Ovary (tissue), 7 donors: ENCODE measurements at regions not wholly inside any gene's neighbourhood (a gene's known extent, or its start where the extent isn't known, plus 50 kb on each side); places are given as distances from the start of the nearest gene placed in this dataset.

Experiments used
- DNase-seq, 5 donors: peaks; one replicate each; pipeline ENCODE4 v3.0.0-alpha.2; 2019 to 2020
- H3K27ac ChIP-seq, 2 donors: fragments of 200-600 bp; one replicate each; pipeline versions ENCODE4 v1.5.1 to v1.8.0; 2019 to 2022
- H3K27me3 ChIP-seq: fragments of 200-600 bp; one replicate; pipeline ENCODE4 v1.8.0; 2022
- H3K36me3 ChIP-seq: fragments of 200-600 bp; sonication (generic); one replicate; pipeline ENCODE4 v1.5.1; 2019
- H3K4me1 ChIP-seq: one replicate; pipeline ENCODE4 v1.8.1; 2013; ENCODE audit warnings: mild to moderate bottlenecking, moderate library complexity; ENCODE audit not compliant: insufficient read depth
- H3K4me3 ChIP-seq: fragments of 200-600 bp; sonication (generic); one replicate; pipeline ENCODE4 v1.5.1; 2017
- H3K9me3 ChIP-seq, 2 donors: fragments of 200-600 bp in 1 of 2; sonication (generic) in 1 of 2; one replicate each; pipeline versions ENCODE4 v1.5.1 to v1.8.1; 2013 to 2019; ENCODE audit warnings: mild to moderate bottlenecking in 1 of 2, moderate library complexity in 1 of 2
- EP300 ChIP-seq: sonication (generic); formaldehyde crosslinking; IDR thresholded peaks from one replicate; pipeline ENCODE4 v1.6.1; 2017; ENCODE audit warnings: antibody characterized with exemption
- POLR2A ChIP-seq: fragments of 450-650 bp; IDR thresholded peaks from one replicate; pipeline ENCODE4 v1.6.1; 2017; ENCODE audit warnings: antibody characterized with exemption, mild to moderate bottlenecking, moderate library complexity
- WGBS, 3 donors: extraction: QIAGEN DNeasy Blood & Tissue Kit in 1 of 3; methylation state at CpG; one replicate each; pipeline versions ENCODE4 v1.1.5 to v1.1.7; 2013 to 2017; 5-methylcytosine and 5-hydroxymethylcytosine counted together
- intact Hi-C, 4 donors: fragments of 100-400 bp; cut with DNase I; formaldehyde crosslinking; loops; one replicate each; pipeline versions ENCODE4 v1.11.0 to v1.15.1; 2022 to 2023
- TF ChIP-seq, protein P1 (sequence below), 3 donors: fragments of 450-650 bp in 2 of 3; fragments of 200-600 bp in 1 of 3; IDR thresholded peaks; one replicate each; pipeline versions ENCODE4 v1.5.1 to v1.8.0; 2016 to 2022; ENCODE audit warnings: antibody characterized with exemption in 3 of 3, mild to moderate bottlenecking in 1 of 3
- donor health status: DM: no; HTN: no; CAD: no; lungs with moderate emphysema.
- donor health status: DM: no; HTN: no; CAD: no.
- donor health status: Bipolar disorder and iron deficiency.
- donor health status: DM: no; HTN: no; CAD: no.
- donor health status: DM: yes; HTN: yes; CAD: no.

DNA sequence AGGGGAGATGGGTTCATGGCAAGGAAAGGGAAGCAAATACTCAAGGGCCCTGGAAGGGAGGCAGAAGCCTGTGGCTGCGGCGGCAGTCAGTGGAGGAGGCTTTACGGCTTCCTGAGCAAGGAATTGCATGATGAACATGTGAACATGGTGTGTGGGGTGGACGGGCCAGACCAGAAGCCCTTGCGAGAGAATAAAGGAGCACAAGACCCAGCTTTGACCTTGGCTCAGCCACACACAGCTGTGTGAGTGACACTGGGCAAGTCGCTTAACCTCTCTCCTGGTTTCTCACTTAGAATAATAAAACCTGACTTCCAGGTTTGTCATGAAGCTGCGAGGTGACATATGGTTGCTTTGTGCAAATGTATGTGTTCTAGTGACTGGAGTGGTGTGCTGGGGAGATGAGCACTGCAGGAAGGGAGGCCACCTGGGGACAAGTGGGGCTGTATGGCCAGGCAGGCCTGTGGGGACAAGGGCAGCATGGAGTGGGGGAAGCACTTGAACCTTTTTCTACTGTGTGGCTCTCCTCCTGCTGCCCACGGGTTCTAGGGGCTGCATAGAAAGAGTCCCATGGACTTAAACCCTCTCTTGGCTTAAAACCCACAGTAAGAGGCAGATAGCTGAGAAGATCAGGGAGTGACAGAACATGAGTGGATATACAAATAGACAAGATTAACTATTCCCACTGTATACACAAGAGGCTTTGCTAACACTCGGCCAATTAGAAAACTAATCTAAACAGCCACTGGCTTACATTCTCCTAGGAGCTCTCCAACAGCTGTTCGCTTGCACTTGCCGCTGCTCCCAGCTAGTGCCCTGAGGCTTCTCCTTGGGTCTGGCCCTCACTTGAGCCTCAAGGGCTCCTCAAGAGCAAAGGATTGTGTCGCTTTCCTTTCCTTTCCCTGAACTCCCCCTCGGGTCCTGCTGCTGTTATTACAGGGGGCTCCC is 67.3 kb upstream of the CDON start:
- H3K4me3 ChIP-seq, result no peak overlapping the region
- H3K4me1 ChIP-seq, result peaks cover 30% of the 10 kb centered on the region
- peak overlapping the region in 1 of 2 donors; percentile 2 for H3K27ac ChIP-seq
- intact Hi-C loops, result no loop called here
- H3K36me3 ChIP-seq, result no peaks in the 10 kb centered on the region
- no peaks in the 10 kb centered on the region for H3K27me3 ChIP-seq
- TF ChIP-seq EP300 (no peak), POLR2A (no peak)
- TF ChIP-seq, protein P1, sequence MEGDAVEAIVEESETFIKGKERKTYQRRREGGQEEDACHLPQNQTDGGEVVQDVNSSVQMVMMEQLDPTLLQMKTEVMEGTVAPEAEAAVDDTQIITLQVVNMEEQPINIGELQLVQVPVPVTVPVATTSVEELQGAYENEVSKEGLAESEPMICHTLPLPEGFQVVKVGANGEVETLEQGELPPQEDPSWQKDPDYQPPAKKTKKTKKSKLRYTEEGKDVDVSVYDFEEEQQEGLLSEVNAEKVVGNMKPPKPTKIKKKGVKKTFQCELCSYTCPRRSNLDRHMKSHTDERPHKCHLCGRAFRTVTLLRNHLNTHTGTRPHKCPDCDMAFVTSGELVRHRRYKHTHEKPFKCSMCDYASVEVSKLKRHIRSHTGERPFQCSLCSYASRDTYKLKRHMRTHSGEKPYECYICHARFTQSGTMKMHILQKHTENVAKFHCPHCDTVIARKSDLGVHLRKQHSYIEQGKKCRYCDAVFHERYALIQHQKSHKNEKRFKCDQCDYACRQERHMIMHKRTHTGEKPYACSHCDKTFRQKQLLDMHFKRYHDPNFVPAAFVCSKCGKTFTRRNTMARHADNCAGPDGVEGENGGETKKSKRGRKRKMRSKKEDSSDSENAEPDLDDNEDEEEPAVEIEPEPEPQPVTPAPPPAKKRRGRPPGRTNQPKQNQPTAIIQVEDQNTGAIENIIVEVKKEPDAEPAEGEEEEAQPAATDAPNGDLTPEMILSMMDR (IDR thresholded peaks at IDR 0.05), result no peak
- 46 to 57% (median 50%) methylated on average over 13 of the region's 13 CpGs for WGBS, 3 donors
- H3K9me3 ChIP-seq, result no peaks in the 10 kb centered on the region
- DNase-seq, result peak in 2 of 5 donors; percentile 24 to 37

DNA sequence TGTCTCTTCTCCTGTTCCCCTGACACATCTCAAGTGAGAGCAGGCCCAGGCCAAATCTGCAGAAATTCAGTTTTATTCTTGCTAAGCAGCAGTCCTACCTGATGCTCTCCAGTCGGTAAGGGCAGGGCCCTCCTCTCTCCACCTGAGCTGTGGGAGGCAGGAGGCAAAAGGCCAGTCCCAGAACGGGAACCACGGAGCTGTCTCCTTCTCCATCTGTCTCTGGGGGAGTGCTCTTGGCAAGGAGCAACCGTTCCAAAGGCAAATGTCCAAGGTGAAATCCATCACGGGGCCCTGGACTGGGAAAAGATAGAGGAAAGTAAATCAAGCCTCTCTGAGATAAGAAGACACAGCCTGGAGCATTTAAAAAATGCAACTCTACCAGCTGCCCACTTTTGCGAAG is 65.2 kb upstream of the CDON start:
- H3K4me1 ChIP-seq, result peaks cover 35% of the 10 kb centered on the region
- TF ChIP-seq, protein P1 (IDR thresholded peaks at IDR 0.05), result no peak
- TF ChIP-seq EP300 (no peak), POLR2A (no peak)
- intact Hi-C loops, result no loop called here
- 3 to 4% (median 4%) methylated on average over 6 of the region's 6 CpGs for WGBS, 3 donors
- H3K27me3 ChIP-seq, result no peaks in the 10 kb centered on the region
- H3K27ac ChIP-seq, result peak overlapping the region in 1 of 2 donors; percentile 69
- H3K36me3 ChIP-seq, result no peaks in the 10 kb centered on the region
- no peaks in the 10 kb centered on the region for H3K9me3 ChIP-seq
- H3K4me3 ChIP-seq, result no peak overlapping the region
- peak; percentile 75 to 80 (median 75) for DNase-seq

DNA sequence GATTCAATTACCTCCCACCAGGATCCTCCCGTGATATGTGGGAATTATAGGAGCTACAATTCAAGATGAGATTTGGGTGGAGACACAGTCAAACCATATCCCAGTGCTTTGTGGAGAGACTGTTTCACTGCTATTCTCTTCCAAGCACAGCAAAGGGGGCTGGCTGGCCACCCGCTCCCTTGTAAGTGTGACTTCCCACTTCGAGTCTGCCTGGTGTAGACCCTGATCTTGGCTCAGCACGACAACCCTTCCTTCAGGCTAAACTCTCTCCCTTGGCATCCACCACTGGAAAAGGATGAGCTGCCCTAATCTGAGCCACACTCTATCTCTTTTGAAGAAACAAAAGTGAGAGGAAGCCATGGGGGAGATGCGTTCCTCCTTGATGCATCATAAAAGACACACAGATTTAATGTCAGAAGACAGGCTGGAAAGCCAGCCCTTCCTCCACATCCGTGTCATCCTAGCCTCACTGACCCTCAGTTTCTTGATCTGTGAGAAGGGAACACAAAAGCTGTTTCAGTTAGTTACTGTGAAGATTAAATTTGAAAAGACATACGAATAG is 64.7 kb upstream of the CDON start:
- Histone ChIP-seq H3K27ac (peak overlapping the region in 1 of 2 donors; percentile 69), H3K36me3 (no peaks in the 10 kb centered on the region), H3K27me3 (no peaks in the 10 kb centered on the region), H3K4me3 (no peak overlapping the region), H3K4me1 (peaks cover 36% of the 10 kb centered on the region), H3K9me3 (no peaks in the 10 kb centered on the region)
- intact Hi-C loops, result no loop called here
- TF ChIP-seq POLR2A (no peak), EP300 (no peak)
- TF ChIP-seq, protein P1 (IDR thresholded peaks at IDR 0.05), result no peak
- no peak for DNase-seq
- WGBS, 3 donors, result 30 to 34% (median 33%) methylated on average over 7 of the region's 7 CpGs

DNA sequence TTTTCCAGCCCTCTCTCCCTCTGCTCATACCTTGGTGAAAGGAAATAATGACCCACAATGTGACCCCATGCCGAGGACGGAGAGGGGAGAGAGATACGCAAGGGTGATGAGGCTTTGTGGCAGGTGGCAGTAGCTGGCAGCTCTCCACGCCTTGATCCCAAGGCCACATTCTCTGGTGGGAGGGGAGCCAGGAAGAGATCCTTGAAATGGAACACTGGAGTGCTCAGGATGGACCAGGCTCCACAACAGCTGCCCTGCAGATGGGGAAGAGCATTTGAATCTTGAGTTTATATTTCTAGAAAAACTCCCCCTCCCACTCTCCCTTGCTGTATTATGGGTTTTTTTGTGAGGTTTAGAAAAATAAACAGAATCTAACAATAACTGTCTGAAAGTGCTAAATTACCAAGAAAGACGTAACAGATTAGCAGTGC is 61.6 kb upstream of the CDON start:
- peak in 4 of 5 donors; percentile 74 to 83 (median 77) for DNase-seq
- Histone ChIP-seq H3K36me3 (no peaks in the 10 kb centered on the region), H3K4me1 (peaks cover 22% of the 10 kb centered on the region), H3K27me3 (no peaks in the 10 kb centered on the region), H3K9me3 (no peaks in the 10 kb centered on the region), H3K27ac (peak overlapping the region; percentile 31 to 64), H3K4me3 (no peak overlapping the region)
- WGBS, 3 donors, result 8 to 18% (median 11%) methylated on average over 5 of the region's 5 CpGs
- intact Hi-C loops, result no loop called here
- no peak for TF ChIP-seq EP300
- TF ChIP-seq POLR2A, result no peak
- TF ChIP-seq, protein P1 (IDR thresholded peaks at IDR 0.05), result no peak
